DMS153 treated with DMSO at 0.1 percent for 48 hours (cell line): ENCODE measurements at regions not wholly inside any gene's neighbourhood (a gene's known extent, or its start where the extent isn't known, plus 50 kb on each side); places are given as distances from the start of the nearest gene placed in this dataset.

ENCODE experiments used
- DNase-seq: peaks from one replicate; lab custom pipeline; 2025; ENCODE audit not compliant: unreplicated experiment; lab: John Stamatoyannopoulos, UW

DNA sequence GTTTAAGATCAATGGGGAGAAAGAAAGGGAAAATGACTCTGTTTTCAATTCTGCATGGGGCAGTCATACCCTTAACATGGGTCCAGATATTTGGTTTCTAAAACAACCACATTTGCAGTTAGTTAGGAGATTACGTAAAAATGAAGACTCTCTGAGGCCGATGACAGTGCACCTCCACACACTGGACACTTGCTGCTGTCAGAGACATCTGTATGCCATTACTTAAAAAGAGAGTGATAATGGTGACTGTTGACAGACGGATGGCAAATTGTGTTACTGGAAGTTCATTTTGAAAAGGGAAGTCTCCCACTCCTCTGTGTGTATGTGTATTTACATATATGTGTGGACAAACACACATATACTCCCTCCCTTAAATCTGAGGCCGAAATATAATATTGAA, 304.5 kb upstream of the SEMA6D start:
- DNase-seq, result no peak

DNA sequence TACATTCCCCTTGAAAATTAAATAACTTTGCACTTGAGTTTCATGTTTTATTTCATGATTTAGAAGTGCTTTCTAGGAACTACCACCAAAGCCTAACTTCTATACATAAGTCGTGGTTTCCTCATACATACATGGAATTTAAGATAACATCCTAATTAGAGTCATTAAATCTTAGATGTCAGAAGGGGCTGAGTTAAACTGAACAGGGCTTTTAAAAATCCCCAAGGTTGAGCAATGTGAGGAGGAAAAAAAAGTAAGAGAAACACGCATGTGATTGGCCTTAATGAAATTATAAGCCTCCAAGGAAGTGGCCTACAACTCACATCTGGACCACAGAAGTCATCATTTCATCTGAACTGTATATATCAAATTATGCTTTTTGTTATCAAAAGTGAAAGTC, 303.1 kb upstream of the SEMA6D start:
- no peak for DNase-seq

GRCh38 chr15:47415539-47415971, 301.8 kb upstream of the SEMA6D start:
- DNase-seq, result no peak

DNA sequence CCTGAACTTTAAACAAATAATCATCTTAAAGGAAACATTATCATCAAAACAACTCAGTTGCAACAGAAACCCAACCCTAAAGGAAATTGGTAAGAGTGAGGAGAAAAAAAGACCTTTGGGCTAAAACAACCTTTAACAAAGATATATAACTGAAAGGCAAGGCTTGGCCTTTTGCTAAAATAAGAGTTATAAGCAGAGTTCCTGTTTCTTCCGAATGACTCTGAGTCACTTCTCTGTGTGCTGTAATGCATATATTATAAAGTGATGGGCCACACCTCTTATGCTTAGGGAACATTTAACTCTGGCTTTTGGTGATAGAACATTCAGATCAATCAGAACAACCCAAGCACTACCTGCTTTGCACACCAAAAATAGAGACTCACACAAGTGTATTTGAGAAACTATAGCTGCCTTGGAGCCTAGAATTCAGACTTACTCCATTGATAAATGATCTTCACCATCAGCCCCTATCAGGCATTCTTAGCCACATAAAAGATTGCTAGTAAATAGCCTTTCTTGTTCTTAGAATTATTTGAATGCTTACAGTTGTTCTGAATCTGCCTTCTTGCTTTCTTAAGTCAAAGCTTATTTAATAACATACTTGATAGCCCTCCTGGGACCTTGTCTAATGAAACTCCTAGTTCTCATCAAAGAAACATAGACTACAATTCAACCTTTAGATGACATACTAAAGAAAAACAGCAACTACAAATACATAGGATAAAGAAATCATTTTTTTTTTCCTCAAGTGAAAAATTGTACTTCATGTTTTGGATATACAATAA, 294.2 kb upstream of the SEMA6D start:
- DNase-seq, result no peak

- DNase-seq, result no peak
Observed at GRCh38 chr15:47427463-47427862, 289.8 kb upstream of the SEMA6D start.

DNA sequence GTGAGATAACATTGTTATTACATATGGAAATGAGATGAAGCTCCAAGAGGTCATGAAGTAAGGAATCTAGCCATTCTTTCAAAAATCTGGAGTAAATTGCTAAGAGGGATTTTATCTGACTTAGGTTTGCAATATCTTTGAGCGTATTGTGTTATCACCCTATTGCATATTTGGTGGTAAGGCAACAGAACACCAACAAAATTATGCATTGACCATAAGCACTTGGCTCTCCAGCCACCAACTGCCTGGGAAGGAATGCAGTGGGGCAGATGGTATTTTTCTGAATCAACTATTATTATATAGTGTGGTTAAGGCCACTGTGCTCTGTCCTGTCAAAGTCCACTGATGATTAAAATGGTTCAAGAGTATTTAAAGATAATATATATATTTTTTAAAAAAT, 287.9 kb upstream of the SEMA6D start:
- DNase-seq, result no peak

- DNase-seq, result no peak
Observed at GRCh38 chr15:47431501-47431900, 285.8 kb upstream of the SEMA6D start.

DNA sequence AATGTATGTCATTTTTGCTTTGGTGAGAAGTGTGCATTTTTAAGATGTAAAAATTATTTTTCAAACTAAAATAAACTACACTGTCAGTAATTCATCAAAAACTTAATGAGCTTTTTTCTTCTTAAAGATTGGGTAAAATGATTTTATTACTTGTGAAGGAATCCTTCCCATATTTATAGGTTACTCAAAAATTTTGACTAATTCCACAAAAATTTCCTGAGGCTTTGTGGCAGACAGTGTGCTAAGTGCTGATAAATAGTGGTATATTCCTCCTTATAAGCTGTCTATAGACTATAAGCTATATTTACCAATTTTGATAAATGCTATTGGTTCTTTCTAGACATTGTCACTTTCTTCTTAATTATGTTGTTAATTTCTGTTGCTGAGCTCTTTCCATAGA, 284.5 kb upstream of the SEMA6D start:
- no peak for DNase-seq

DNA sequence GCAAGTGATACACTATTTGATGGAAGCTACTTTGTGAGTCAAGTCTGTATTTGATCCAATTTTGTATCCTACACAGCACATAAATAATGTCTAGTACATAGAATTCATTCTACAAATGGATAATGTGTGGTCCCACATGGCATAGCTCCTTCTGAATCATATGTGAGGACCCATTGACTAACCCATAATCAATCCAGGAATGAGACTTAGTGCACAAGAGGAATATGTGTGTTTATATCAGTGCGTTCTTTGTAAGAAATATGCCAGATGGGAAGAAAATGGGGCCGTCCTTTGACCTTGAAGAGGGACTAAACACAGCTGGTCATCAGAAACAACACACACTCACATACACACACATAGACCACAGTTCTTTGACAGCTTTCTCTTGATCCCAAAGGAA, 282.7 kb upstream of the SEMA6D start:
- no peak for DNase-seq

DNA sequence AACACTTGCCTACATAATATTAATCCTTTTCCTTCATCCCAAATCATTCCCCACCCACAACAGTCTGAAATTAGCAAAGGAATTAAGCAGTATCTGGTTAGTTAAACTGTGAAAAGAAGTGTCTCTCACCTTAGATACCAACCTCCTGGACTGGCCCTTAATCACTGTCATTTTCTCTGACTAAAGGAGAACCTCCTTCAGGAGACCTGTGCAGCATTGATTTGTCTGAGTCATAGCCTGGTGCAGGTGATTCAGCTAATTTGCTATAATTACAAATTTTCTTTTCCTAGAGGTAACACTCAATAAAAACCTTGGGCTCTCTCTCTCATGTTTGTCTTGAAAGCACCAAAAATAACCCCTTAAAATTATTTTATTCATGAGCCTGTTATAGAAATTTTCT, 279.8 kb upstream of the SEMA6D start:
- DNase-seq, result no peak

DNA sequence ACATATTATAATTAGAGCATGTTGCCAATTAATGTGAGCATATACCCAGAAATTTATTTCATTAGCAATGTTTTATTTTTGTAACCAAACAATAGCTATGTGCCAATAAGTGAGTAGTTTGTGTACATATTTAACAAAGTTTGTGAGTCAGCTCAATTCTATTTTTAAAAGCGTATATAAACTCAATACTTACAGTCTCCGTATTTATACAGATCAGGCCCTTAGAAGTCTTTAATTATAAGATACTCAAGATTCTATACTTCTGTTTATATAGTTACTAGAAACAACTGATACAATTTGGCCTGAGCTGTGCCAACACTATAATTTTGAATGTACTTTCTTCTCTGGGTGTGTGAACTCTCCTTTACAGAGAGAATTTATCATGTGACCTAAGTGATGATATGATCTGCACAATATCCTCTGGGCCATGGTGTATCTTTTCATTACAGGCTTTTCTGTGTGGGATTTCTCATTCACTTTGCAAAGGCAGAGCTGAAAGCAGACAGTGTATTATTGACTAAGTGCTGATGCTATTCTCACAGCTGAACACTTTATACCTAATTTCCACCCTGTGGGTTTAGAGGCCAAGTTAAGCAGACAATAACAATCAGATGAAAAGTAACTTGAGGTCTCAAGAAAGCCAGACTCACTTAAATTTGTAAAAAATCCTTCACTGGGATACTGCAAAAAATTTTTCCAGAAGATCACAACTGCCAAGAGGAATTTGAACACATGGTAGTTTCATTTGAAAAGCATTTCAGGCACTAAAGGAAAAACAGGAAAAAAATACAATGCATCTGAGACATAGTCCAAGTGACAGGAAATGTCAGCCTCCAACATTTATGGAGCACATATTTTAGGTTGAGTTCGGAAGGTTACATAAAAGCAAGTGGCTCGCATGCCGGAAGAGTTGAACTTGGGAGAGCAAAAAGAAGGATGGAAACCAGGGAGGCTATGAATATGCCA, 277.9 kb upstream of the SEMA6D start:
- no peak for DNase-seq

GRCh38 chr15:47442371-47442770, 274.9 kb upstream of the SEMA6D start:
- no peak for DNase-seq

GRCh38 chr15:47443839-47444238, 273.5 kb upstream of the SEMA6D start:
- no peak for DNase-seq

DNA sequence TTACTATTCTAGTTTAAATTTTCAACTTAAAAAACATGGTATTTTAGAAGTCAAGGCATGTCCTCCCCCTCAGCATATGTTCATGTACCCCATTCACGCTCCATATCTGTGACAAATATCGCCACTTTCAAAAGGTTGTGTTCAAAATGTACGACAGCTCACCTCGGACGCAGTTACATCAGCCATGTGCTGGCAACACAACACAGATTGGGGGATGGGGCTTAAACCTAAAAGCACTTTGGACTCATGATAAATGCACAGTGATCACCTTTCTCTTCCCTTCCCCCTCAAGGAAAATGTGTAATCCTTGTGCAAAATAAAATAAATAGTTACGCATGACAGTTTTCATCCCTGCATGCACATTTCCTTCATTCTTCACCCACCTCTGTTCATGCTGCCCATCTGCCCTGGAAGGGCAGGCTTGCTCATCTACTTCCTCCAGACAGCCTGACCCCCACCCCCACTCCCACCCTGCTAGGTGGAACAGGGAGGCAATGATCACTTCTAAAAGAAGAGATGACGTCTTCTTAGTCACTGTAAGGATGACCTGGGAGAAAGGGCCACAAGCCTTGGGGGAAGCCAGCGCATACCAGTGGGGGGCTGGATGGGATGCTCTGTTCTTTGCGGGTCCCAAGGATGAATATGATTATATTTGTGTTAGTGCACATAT, 271.4 kb upstream of the SEMA6D start:
- no peak for DNase-seq

DNA sequence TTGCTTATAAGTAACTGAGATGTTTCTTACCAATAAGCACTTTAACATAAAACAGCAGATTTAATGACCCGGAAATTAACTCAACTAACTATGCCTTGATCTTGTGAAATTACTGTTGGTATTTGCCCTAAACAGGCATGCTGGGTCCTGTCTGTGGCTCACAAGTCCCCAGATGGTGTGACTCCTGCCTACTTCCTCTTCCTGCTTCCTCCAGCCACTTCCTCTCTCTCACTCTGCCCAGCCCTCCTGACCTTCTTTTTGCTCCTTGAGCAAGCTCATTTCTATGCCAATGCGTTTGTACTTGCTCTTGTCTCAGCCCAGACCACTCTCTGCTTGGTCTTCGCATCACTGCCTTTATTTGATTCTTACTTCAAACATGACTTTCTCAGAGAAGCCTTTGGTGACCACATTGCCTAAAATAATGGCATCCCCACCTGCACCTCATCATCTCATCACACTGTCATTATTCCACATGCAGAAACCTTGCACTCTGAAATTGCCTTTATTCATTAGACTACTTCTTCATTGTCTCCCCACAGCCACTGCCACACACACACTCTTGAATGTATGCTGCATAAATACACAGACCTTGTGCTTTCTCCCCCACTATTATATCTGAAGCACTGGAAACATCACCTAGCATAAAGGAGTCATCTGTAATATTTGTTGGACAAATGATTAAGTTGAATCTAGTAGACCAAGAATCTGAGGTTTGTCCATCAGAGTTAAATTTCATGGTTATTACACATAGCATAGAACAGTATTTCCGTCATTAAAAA, 256.3 kb upstream of the SEMA6D start:
- DNase-seq, result no peak

GRCh38 chr15:47461652-47462141, 255.6 kb upstream of the SEMA6D start:
- DNase-seq, result no peak

DNA sequence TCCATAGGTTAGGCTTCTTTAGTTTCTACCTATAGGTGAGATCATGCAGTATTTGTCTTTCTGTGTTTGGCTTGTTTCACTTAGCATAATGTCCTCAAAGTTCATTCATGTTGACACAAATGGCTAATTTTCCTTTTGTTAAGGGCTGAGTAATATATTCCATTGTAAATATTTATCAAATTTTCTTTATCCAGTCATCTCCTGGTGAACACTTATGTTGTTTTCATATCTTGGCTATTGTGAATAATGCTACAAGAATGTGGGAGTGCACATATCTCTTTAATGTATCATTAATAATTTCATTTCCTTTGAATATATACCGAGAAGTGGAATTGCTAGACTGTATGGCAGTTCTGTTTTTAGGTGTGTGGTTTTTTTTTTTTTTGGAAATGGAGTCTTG, 250.9 kb upstream of the SEMA6D start:
- no peak for DNase-seq

GRCh38 chr15:47470983-47471382, 246.3 kb upstream of the SEMA6D start:
- DNase-seq, result no peak

GRCh38 chr15:47473106-47473725, 244.1 kb upstream of the SEMA6D start:
- no peak for DNase-seq

- DNase-seq, result no peak
Observed at GRCh38 chr15:47473832-47474231, 243.5 kb upstream of the SEMA6D start.
